H1 (cell line): ENCODE measurements at regions not wholly inside any gene's neighbourhood (a gene's known extent, or its start where the extent isn't known, plus 50 kb on each side); places are given as distances from the start of the nearest gene placed in this dataset.
A peak's percentile ranks its signal among the peaks of the same experiment; 100 is the strongest.

ENCODE experiments used
- CTCF ChIA-PET: fragments of 300-600 bp; sonication (Branson Sonifier 250); formaldehyde crosslinking; loops from one replicate; lab custom pipeline; 2021; ENCODE audit not compliant: partially characterized antibody; lab: Charles Lee
- POLR2A ChIA-PET: fragments of 300-600 bp; sonication (Branson Sonifier 250); formaldehyde crosslinking; loops from one replicate; lab custom pipeline; 2021; ENCODE audit warnings: inconsistent platforms; ENCODE audit not compliant: partially characterized antibody; lab: Charles Lee
- DNase-seq, 2 experiments: peaks; one replicate each; pipeline versions ENCODE4 v3.0.0 to v3.0.0-alpha.2; 2010 to 2022; ENCODE audit warnings: low spot score in 2 of 2, low read depth in 1 of 2, mixed read lengths in 1 of 2
- FAIRE-seq: peaks from 2 replicates; lab custom pipeline; 2011; peaks lifted over from hg19 to GRCh38; lab: Jason Lieb, UNC
- H2AFZ ChIP-seq: 2 replicates; pipeline ENCODE4 v1.8.1; 2012; ENCODE audit warnings: low read length, inconsistent platforms
- H2AK5ac ChIP-seq: 2 replicates; pipeline ENCODE4 v1.6.1; 2013; ENCODE audit warnings: low read depth, low read length
- H2BK120ac ChIP-seq: replicated peaks from 2 replicates; pipeline ENCODE3; 2013; ENCODE audit warnings: low read depth, low read length, inconsistent platforms
- H2BK12ac ChIP-seq: 2 replicates; pipeline ENCODE4 v1.6.1; 2013; ENCODE audit warnings: low read depth, low read length
- H2BK15ac ChIP-seq: 2 replicates; pipeline ENCODE4 v1.6.1; 2013; ENCODE audit warnings: low read length
- H2BK20ac ChIP-seq: 2 replicates; pipeline ENCODE4 v1.6.1; 2013; ENCODE audit warnings: low read length
- H2BK5ac ChIP-seq: 2 replicates; pipeline ENCODE4 v1.6.1; 2013; ENCODE audit warnings: low read depth, low read length
- H3K14ac ChIP-seq: 2 replicates; pipeline ENCODE4 v1.6.1; 2013; ENCODE audit warnings: inconsistent platforms; ENCODE audit not compliant: insufficient read length
- H3K18ac ChIP-seq: 2 replicates; pipeline ENCODE4 v1.6.1; 2013; ENCODE audit warnings: low read length; ENCODE audit errors: extremely low read depth
- H3K23ac ChIP-seq: 2 replicates; pipeline ENCODE4 v1.6.1; 2013; ENCODE audit warnings: inconsistent platforms; ENCODE audit not compliant: insufficient read length
- H3K23me2 ChIP-seq: 2 replicates; pipeline ENCODE4 v1.6.1; 2013; ENCODE audit warnings: low read depth, low read length
- H3K27ac ChIP-seq: 2 replicates; pipeline ENCODE4 v1.6.1; 2011; ENCODE audit warnings: low read depth, low read length, inconsistent platforms
- H3K27me3 ChIP-seq, 4 experiments: replicated peaks in 1 of 4; 1 replicate in 1 of 4; 2 replicates in 3 of 4; pipeline versions ENCODE4 v1.6.1 to v1.8.1; 2011 to 2013; ENCODE audit warnings: low read length in 3 of 4, mild to moderate bottlenecking in 3 of 4, inconsistent platforms in 2 of 4, mixed read lengths in 2 of 4, moderate library complexity in 1 of 4; ENCODE audit not compliant: control insufficient read depth in 3 of 4, insufficient read depth in 3 of 4; ENCODE audit errors: extremely low read depth in 1 of 4
- H3K36me3 ChIP-seq, 4 experiments: 2 replicates each; pipeline versions ENCODE4 v1.6.1 to v1.8.1; 2011 to 2013; ENCODE audit warnings: mild to moderate bottlenecking in 4 of 4, low read length in 3 of 4, moderate library complexity in 2 of 4, control low read depth in 1 of 4, inconsistent platforms in 1 of 4; ENCODE audit not compliant: insufficient read depth in 4 of 4, control insufficient read depth in 2 of 4
- H3K4ac ChIP-seq: replicated peaks from 2 replicates; pipeline ENCODE3; 2013; ENCODE audit warnings: low read length, low read depth, mixed read lengths, inconsistent platforms; ENCODE audit not compliant: insufficient read length
- H3K4me1 ChIP-seq, 4 experiments: replicated peaks in 1 of 4; 1 replicate in 1 of 4; 2 replicates in 3 of 4; pipeline versions ENCODE4 v1.6.1 to v1.8.1; 2011 to 2013; ENCODE audit warnings: low read length in 3 of 4, inconsistent platforms in 2 of 4, mixed read lengths in 1 of 4; ENCODE audit not compliant: insufficient read depth in 4 of 4, control insufficient read depth in 3 of 4
- H3K4me2 ChIP-seq, 2 experiments: 2 replicates each; pipeline versions ENCODE4 v1.6.1 to v1.8.1; 2011 to 2013; ENCODE audit warnings: low read depth in 2 of 2, low read length in 2 of 2, control low read depth in 1 of 2, inconsistent platforms in 1 of 2, mild to moderate bottlenecking in 1 of 2; ENCODE audit not compliant: insufficient read depth in 1 of 2
- H3K4me3 ChIP-seq, 4 experiments: fragments of 200-600, 300-600 bp in 1 of 4; sonication (generic), shearing (Covaris generic), sonication (Bioruptor Twin) in 1 of 4; 2 replicates each; pipeline versions ENCODE4 v1.5.1 to v1.8.1; 2011 to 2016; ENCODE audit warnings: low read length in 4 of 4, low read depth in 3 of 4, control low read depth in 2 of 4, inconsistent platforms in 2 of 4, mild to moderate bottlenecking in 2 of 4, mixed read lengths in 1 of 4, moderate library complexity in 1 of 4; ENCODE audit not compliant: insufficient read depth in 2 of 4; ENCODE audit errors: extremely low read depth in 1 of 4
- H3K56ac ChIP-seq: replicated peaks from 2 replicates; pipeline ENCODE3; 2013; ENCODE audit warnings: low read depth, mild to moderate bottlenecking, mixed read lengths, low read length, inconsistent platforms; ENCODE audit not compliant: insufficient read length
- H3K79me1 ChIP-seq: 2 replicates; pipeline ENCODE4 v1.6.1; 2013; ENCODE audit warnings: low read depth, low read length, control low read depth
- H3K79me2 ChIP-seq, 2 experiments: 2 replicates each; pipeline versions ENCODE4 v1.6.1 to v1.8.1; 2012 to 2013; ENCODE audit warnings: low read length in 2 of 2, mild to moderate bottlenecking in 2 of 2, inconsistent platforms in 1 of 2; ENCODE audit not compliant: insufficient read depth in 2 of 2, control insufficient read depth in 1 of 2
- H3K9ac ChIP-seq, 4 experiments: replicated peaks in 1 of 4; 1 replicate in 1 of 4; 2 replicates in 3 of 4; pipeline versions ENCODE4 v1.6.1 to v1.8.1; 2011 to 2013; ENCODE audit warnings: low read depth in 3 of 4, low read length in 3 of 4, control low read depth in 2 of 4, mild to moderate bottlenecking in 2 of 4, moderate library complexity in 2 of 4, inconsistent platforms in 1 of 4; ENCODE audit errors: extremely low read depth in 1 of 4
- H3K9me3 ChIP-seq, 2 experiments: 2 replicates each; pipeline versions ENCODE4 v1.6.1 to v1.8.1; 2012 to 2013; ENCODE audit warnings: mild to moderate bottlenecking in 2 of 2, moderate library complexity in 2 of 2, control low read depth in 1 of 2, inconsistent platforms in 1 of 2, low read depth in 1 of 2, low read length in 1 of 2, mixed read lengths in 1 of 2; ENCODE audit not compliant: insufficient read depth in 2 of 2
- H4K20me1 ChIP-seq, 2 experiments: replicated peaks in 1 of 2; 2 replicates each; pipeline versions ENCODE3 to v1.8.1; 2011 to 2013; ENCODE audit warnings: inconsistent platforms in 2 of 2, low read length in 2 of 2, mild to moderate bottlenecking in 1 of 2; ENCODE audit not compliant: insufficient read depth in 2 of 2, control insufficient read depth in 1 of 2
- H4K5ac ChIP-seq: 2 replicates; pipeline ENCODE4 v1.6.1; 2013; ENCODE audit warnings: low read length, low read depth, mixed read lengths, inconsistent platforms; ENCODE audit not compliant: insufficient read length
- H4K8ac ChIP-seq: 2 replicates; pipeline ENCODE4 v1.8.0; 2013; ENCODE audit warnings: mild to moderate bottlenecking, moderate library complexity, low read length, inconsistent platforms; ENCODE audit not compliant: insufficient read depth; ENCODE audit errors: extremely low read depth
- H4K91ac ChIP-seq: replicated peaks from 2 replicates; pipeline ENCODE3; 2013; ENCODE audit warnings: low read length, mixed read lengths, inconsistent platforms; ENCODE audit not compliant: insufficient read length
- BCL11A ChIP-seq, 2 experiments: IDR thresholded peaks; one replicate each; pipeline ENCODE4 v1.6.1; 2011; ENCODE audit warnings: low read depth in 2 of 2, low read length in 2 of 2, mild to moderate bottlenecking in 2 of 2
- BRCA1 ChIP-seq: IDR thresholded peaks from 2 replicates; pipeline ENCODE4 v1.6.1; 2012; ENCODE audit warnings: low read depth, low read length, improper control_type of control experiment
- CHD1 ChIP-seq: IDR thresholded peaks from 2 replicates; pipeline ENCODE4 v1.6.1; 2012; ENCODE audit warnings: low read depth, low read length, improper control_type of control experiment
- CREB1 ChIP-seq: IDR thresholded peaks from 2 replicates; pipeline ENCODE4 v1.6.1; 2012; ENCODE audit warnings: inconsistent platforms
- EZH2 ChIP-seq: fragments of 200-600 bp; sonication (generic); IDR thresholded peaks from 2 replicates; pipeline ENCODE4 v1.7.1; 2012; ENCODE audit warnings: low read depth, mild to moderate bottlenecking, moderate library complexity, low read length, inconsistent platforms; ENCODE audit not compliant: severe bottlenecking
- GABPA ChIP-seq: IDR thresholded peaks from 2 replicates; pipeline ENCODE4 v1.6.1; 2011; ENCODE audit warnings: mild to moderate bottlenecking, low read length, moderate library complexity, borderline replicate concordance; ENCODE audit not compliant: insufficient read depth
- HDAC6 ChIP-seq: IDR thresholded peaks from one replicate; pipeline ENCODE4 v1.7.1; 2012; ENCODE audit warnings: low read depth, mild to moderate bottlenecking, inconsistent platforms, low read length, moderate library complexity
- KDM1A ChIP-seq: fragments of 200-600, 300-600 bp; sonication (generic); IDR thresholded peaks from 2 replicates; pipeline ENCODE4 v1.7.1; 2016; ENCODE audit warnings: mild to moderate bottlenecking, low read length, borderline replicate concordance
- SRF ChIP-seq: IDR thresholded peaks from 2 replicates; pipeline ENCODE4 v1.6.1; 2011; ENCODE audit warnings: mild to moderate bottlenecking, low read depth, low read length, moderate library complexity
- SUZ12 ChIP-seq: fragments of 200-600 bp; sonication (generic); IDR thresholded peaks from 2 replicates; pipeline ENCODE4 v1.6.1; 2012; ENCODE audit warnings: mild to moderate bottlenecking, inconsistent platforms, low read length, moderate library complexity, mixed read lengths
- TAF1 ChIP-seq: IDR thresholded peaks from 2 replicates; pipeline ENCODE4 v1.6.1; 2011; ENCODE audit warnings: mild to moderate bottlenecking, low read depth, low read length
- TAF7 ChIP-seq: optimal IDR thresholded peaks from 2 replicates; pipeline ENCODE3; 2011; ENCODE audit warnings: low read depth, mild to moderate bottlenecking, inconsistent platforms, low read length, moderate library complexity, borderline replicate concordance
- WGBS, 2 experiments: shearing (Covaris generic) in 1 of 2; methylation state at CpG; one replicate each; pipeline versions ENCODE4 v1.1.6 to v1.1.7; 2013 to 2015; ENCODE audit warnings: low lambda C conversion rate in 2 of 2, mixed read lengths in 2 of 2, inconsistent platforms in 1 of 2, low coverage in 1 of 2, missing lambda C conversion rate in 1 of 2; ENCODE audit not compliant: insufficient replicate concordance in 2 of 2, insufficient coverage in 1 of 2, insufficient read length in 1 of 2; ENCODE audit errors: extremely low coverage in 1 of 2, missing lambda C conversion rate in 1 of 2; 5-methylcytosine and 5-hydroxymethylcytosine counted together
- TF ChIP-seq, protein P1 (sequence below), 3 experiments: IDR thresholded peaks; 1 replicate in 2 of 3; 2 replicates in 1 of 3; pipeline versions ENCODE4 v1.5.1 to v1.6.1; 2011; ENCODE audit warnings: low read length in 3 of 3, mild to moderate bottlenecking in 3 of 3, inconsistent platforms in 2 of 3, low read depth in 1 of 3, moderate library complexity in 1 of 3; ENCODE audit not compliant: insufficient read depth in 1 of 3; ENCODE audit errors: control extremely low read depth in 1 of 3

DNA sequence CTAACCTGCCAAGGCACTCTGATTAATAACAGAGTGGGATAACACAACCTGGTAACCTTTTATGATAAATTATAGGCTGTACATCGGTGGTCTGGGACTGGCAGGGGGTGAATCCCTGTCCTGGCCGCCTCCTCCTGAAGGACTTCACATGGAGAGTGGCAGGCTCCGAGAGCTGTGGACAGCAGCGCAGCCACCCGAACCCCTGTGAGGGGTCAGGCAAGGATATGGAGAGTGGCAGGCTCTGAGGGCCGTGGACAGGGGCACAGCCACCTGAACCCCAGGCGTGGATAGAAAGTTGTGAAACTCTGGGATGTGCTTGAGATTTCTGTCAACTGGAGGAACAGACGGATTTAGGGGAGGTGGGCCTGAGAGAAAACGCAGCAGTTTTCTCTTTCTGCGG is 107.0 kb upstream of the MGMT start:
- Histone ChIP-seq H4K5ac (no peak overlapping the region), H3K18ac (no peak overlapping the region), H3K56ac (no peak overlapping the region), H3K9ac (no peak overlapping the region), H2BK12ac (no peak overlapping the region), H3K4me3 (no peak overlapping the region), H3K4me1 (no peaks in the 10 kb centered on the region), H4K91ac (no peak overlapping the region), H3K4me2 (no peak overlapping the region), H3K79me2 (no peaks in the 10 kb centered on the region), H3K4ac (no peak overlapping the region), H2BK20ac (no peak overlapping the region), H3K23me2 (no peaks in the 10 kb centered on the region; the same call in 1 of the 2 replicates), H3K23ac (no peak overlapping the region), H3K79me1 (no peaks in the 10 kb centered on the region), H2BK15ac (no peak overlapping the region), H3K9me3 (peaks cover 7 to 16% of the 10 kb centered on the region in 2 experiments; a peak in 2 of 4 replicates), H2AK5ac (no peak overlapping the region), H4K8ac (no peak overlapping the region), H3K27me3 (no peaks in the 10 kb centered on the region), H2BK120ac (no peak overlapping the region), H3K27ac (no peak overlapping the region), H3K14ac (no peak overlapping the region), H2BK5ac (no peak overlapping the region), H4K20me1 (no peaks in the 10 kb centered on the region), H2AFZ (no peak overlapping the region), H3K36me3 (no peaks in the 10 kb centered on the region)
- 90% methylated on average over 9 of the region's 10 CpGs; no CpG with 5 or more reads in 1 of the 2 experiments for WGBS, 2 experiments
- DNase-seq = peak in 1 of 2 experiments; percentile 35
- ChIA-PET POLR2A (no interaction called here), CTCF (no interaction called here)
- FAIRE-seq = no peak
- no peak for TF ChIP-seq CHD1
- no peak for TF ChIP-seq KDM1A
- no peak for TF ChIP-seq EZH2
- TF ChIP-seq SRF = no peak
- TF ChIP-seq HDAC6 = no peak
- no peak for TF ChIP-seq BCL11A (IDR thresholded peaks at IDR 0.05; ENCODE audit: low read depth in 2 of 2, low read length in 2 of 2)
- no peak for TF ChIP-seq GABPA
- TF ChIP-seq BRCA1 = no peak
- TF ChIP-seq SUZ12 = no peak
- TF ChIP-seq CREB1 = no peak
- no peak for TF ChIP-seq TAF7
- TF ChIP-seq, protein P1, sequence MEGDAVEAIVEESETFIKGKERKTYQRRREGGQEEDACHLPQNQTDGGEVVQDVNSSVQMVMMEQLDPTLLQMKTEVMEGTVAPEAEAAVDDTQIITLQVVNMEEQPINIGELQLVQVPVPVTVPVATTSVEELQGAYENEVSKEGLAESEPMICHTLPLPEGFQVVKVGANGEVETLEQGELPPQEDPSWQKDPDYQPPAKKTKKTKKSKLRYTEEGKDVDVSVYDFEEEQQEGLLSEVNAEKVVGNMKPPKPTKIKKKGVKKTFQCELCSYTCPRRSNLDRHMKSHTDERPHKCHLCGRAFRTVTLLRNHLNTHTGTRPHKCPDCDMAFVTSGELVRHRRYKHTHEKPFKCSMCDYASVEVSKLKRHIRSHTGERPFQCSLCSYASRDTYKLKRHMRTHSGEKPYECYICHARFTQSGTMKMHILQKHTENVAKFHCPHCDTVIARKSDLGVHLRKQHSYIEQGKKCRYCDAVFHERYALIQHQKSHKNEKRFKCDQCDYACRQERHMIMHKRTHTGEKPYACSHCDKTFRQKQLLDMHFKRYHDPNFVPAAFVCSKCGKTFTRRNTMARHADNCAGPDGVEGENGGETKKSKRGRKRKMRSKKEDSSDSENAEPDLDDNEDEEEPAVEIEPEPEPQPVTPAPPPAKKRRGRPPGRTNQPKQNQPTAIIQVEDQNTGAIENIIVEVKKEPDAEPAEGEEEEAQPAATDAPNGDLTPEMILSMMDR (IDR thresholded peaks at IDR 0.05; ENCODE audit: control extremely low read depth in 1 of 3, insufficient read depth in 1 of 3, low read depth in 1 of 3, low read length in 3 of 3) = no peak
- TF ChIP-seq TAF1 = no peak
